A204.1 (cell line): ENCODE measurements at regions not wholly inside any gene's neighbourhood (a gene's known extent, or its start where the extent isn't known, plus 50 kb on each side); places are given as distances from the start of the nearest gene placed in this dataset.
A peak's percentile ranks its signal among the peaks of the same experiment; 100 is the strongest.
"Not testable (repeated sequence)": the region's sequence is repeated elsewhere in the genome, so short reads cannot be mapped to it uniquely, and the experiment has no call there.

Source experiments
- FAIRE-seq: peaks from 2 replicates; lab custom pipeline; 2012; peaks lifted over from hg19 to GRCh38; lab: Jason Lieb, UNC

- no peak for FAIRE-seq
Observed at GRCh38 chr18:59800897-59801296, 98.9 kb upstream of the PMAIP1 start.

- FAIRE-seq: no peak
Observed at GRCh38 chr18:59799383-59800015, 100.3 kb upstream of the PMAIP1 start.

GRCh38 chr18:59795882-59796281 is 98.7 kb upstream of the CCBE1 start:
- FAIRE-seq: no peak

- no peak for FAIRE-seq
Observed at GRCh38 chr18:59792353-59792752, 95.1 kb upstream of the CCBE1 start.

- not testable (repeated sequence) for FAIRE-seq
Observed at GRCh38 chr18:59790346-59790936, 93.2 kb upstream of the CCBE1 start.

- no peak for FAIRE-seq
Observed at GRCh38 chr18:59788791-59789106, 91.5 kb upstream of the CCBE1 start.

GRCh38 chr18:59787998-59788790 is 91.0 kb upstream of the CCBE1 start:
- no peak for FAIRE-seq

- FAIRE-seq: no peak
Observed at GRCh38 chr18:59784694-59785093, 87.5 kb upstream of the CCBE1 start.

GRCh38 chr18:59783138-59783537 is 85.9 kb upstream of the CCBE1 start:
- peak; percentile 43 for FAIRE-seq

- FAIRE-seq: no peak
Observed at GRCh38 chr18:59779979-59780378, 82.8 kb upstream of the CCBE1 start.

- no peak for FAIRE-seq
Observed at GRCh38 chr18:59778434-59778833, 81.2 kb upstream of the CCBE1 start.

- FAIRE-seq: no peak
Observed at GRCh38 chr18:59777636-59778035, 80.4 kb upstream of the CCBE1 start.

- FAIRE-seq: no peak
Observed at GRCh38 chr18:59769129-59769865, 72.1 kb upstream of the CCBE1 start.

GRCh38 chr18:59768409-59768808 is 71.2 kb upstream of the CCBE1 start:
- no peak for FAIRE-seq

- FAIRE-seq: no peak
Observed at GRCh38 chr18:59767732-59768131, 70.5 kb upstream of the CCBE1 start.

GRCh38 chr18:59765343-59765742 is 68.1 kb upstream of the CCBE1 start:
- FAIRE-seq: no peak

- FAIRE-seq: no peak
Observed at GRCh38 chr18:59764281-59764680, 67.1 kb upstream of the CCBE1 start.

GRCh38 chr18:59763541-59764136 is 66.4 kb upstream of the CCBE1 start:
- no peak for FAIRE-seq

- no peak for FAIRE-seq
Observed at GRCh38 chr18:59760619-59761600, 63.7 kb upstream of the CCBE1 start.

- FAIRE-seq: no peak
Observed at GRCh38 chr18:59760212-59760611, 63.0 kb upstream of the CCBE1 start.

GRCh38 chr18:59758837-59759236 is 61.6 kb upstream of the CCBE1 start:
- FAIRE-seq: no peak
